ENCODE measurements at regions not wholly inside any gene's neighbourhood (a gene's known extent, or its start where the extent isn't known, plus 50 kb on each side); places are given as distances from the start of the nearest gene placed in this dataset.

- H2AFZ ChIP-seq (ENCODE audit: low read length) = no peak overlapping the region
- peaks cover 0 to 3% of the 10 kb centered on the region in 2 experiments; a peak in 1 of 4 replicates for H3K9me3 ChIP-seq (ENCODE audit: insufficient read depth in 2 of 2, low read depth in 1 of 2, low read length in 1 of 2)
- no peaks in the 10 kb centered on the region for H3K79me2 ChIP-seq (ENCODE audit: control insufficient read depth in 1 of 2, insufficient read depth in 2 of 2, low read length in 2 of 2)
- H3K18ac ChIP-seq (ENCODE audit: extremely low read depth, low read length) = no peak overlapping the region
- no peak overlapping the region for H2BK120ac ChIP-seq (replicated peaks; ENCODE audit: low read depth, low read length)
- no peak overlapping the region for H2BK15ac ChIP-seq (ENCODE audit: low read length)
- DNase-seq (ENCODE audit: low read depth in 1 of 2, low spot score in 2 of 2) = no peak
- no peak overlapping the region for H3K23ac ChIP-seq (ENCODE audit: insufficient read length)
- H2BK20ac ChIP-seq (ENCODE audit: low read length) = no peak overlapping the region
- H3K36me3 ChIP-seq (ENCODE audit: control insufficient read depth in 2 of 4, insufficient read depth in 4 of 4, low read length in 3 of 4) = no peaks in the 10 kb centered on the region
- H4K20me1 ChIP-seq (replicated peaks in 1 of 2; ENCODE audit: control insufficient read depth in 1 of 2, insufficient read depth in 2 of 2, low read length in 2 of 2) = no peaks in the 10 kb centered on the region
- H3K4me3 ChIP-seq (ENCODE audit: extremely low read depth in 1 of 4, insufficient read depth in 2 of 4, low read depth in 3 of 4, low read length in 4 of 4) = no peak overlapping the region
- no peak overlapping the region for H3K14ac ChIP-seq (ENCODE audit: insufficient read length)
- no peak overlapping the region for H4K8ac ChIP-seq (ENCODE audit: extremely low read depth, insufficient read depth, low read length)
- H3K9ac ChIP-seq (replicated peaks in 1 of 4; ENCODE audit: extremely low read depth in 1 of 4, low read depth in 3 of 4, low read length in 3 of 4) = no peak overlapping the region
- CTCF ChIA-PET (ENCODE audit: partially characterized antibody) = no interaction called here
- no peaks in the 10 kb centered on the region for H3K23me2 ChIP-seq (ENCODE audit: low read depth, low read length)
- H3K56ac ChIP-seq (replicated peaks; ENCODE audit: insufficient read length, low read depth, low read length) = no peak overlapping the region
- H3K4me1 ChIP-seq (replicated peaks in 1 of 4; ENCODE audit: control insufficient read depth in 3 of 4, insufficient read depth in 4 of 4, low read length in 3 of 4) = no peaks in the 10 kb centered on the region
- no peak overlapping the region for H3K4me2 ChIP-seq (ENCODE audit: insufficient read depth in 1 of 2, low read depth in 2 of 2, low read length in 2 of 2)
- H2BK5ac ChIP-seq (ENCODE audit: low read depth, low read length) = no peak overlapping the region
- POLR2A ChIA-PET (ENCODE audit: partially characterized antibody) = no interaction called here
- H2BK12ac ChIP-seq (ENCODE audit: low read depth, low read length) = no peak overlapping the region
- H3K27ac ChIP-seq (ENCODE audit: low read depth, low read length) = no peak overlapping the region
- no peak for FAIRE-seq
- H2AK5ac ChIP-seq (ENCODE audit: low read depth, low read length) = no peak overlapping the region
- no peak overlapping the region for H4K5ac ChIP-seq (ENCODE audit: insufficient read length, low read depth, low read length)
- no peak overlapping the region for H4K91ac ChIP-seq (replicated peaks; ENCODE audit: insufficient read length, low read length)
- H3K4ac ChIP-seq (replicated peaks; ENCODE audit: insufficient read length, low read depth, low read length) = no peak overlapping the region
- no peaks in the 10 kb centered on the region for H3K79me1 ChIP-seq (ENCODE audit: low read depth, low read length)
- TF ChIP-seq SIRT6 (IDR thresholded peaks at IDR 0.05; ENCODE audit: low read length) (no peak), POU5F1 (IDR thresholded peaks at IDR 0.05; ENCODE audit: low read depth, low read length) (no peak), YY1 (IDR thresholded peaks at IDR 0.05; ENCODE audit: low read depth, low read length) (no peak), ZNF274 (IDR thresholded peaks at IDR 0.05; ENCODE audit: borderline replicate concordance, extremely low read depth, low read length) (no peak), CBX8 (IDR thresholded peaks at IDR 0.05; ENCODE audit: borderline replicate concordance, low read depth, low read length) (no peak), TEAD4 (IDR thresholded peaks at IDR 0.05; ENCODE audit: low read depth, low read length) (no peak)
- H3K27me3 ChIP-seq (replicated peaks in 1 of 4; ENCODE audit: control insufficient read depth in 3 of 4, extremely low read depth in 1 of 4, insufficient read depth in 3 of 4, low read length in 3 of 4) = no peaks in the 10 kb centered on the region
Observed at GRCh38 chr17:54678158-54678557, 222.5 kb upstream of the TOM1L1 start.
